GM12878 (cell line): ENCODE measurements at regions not wholly inside any gene's neighbourhood (a gene's known extent, or its start where the extent isn't known, plus 50 kb on each side); places are given as distances from the start of the nearest gene placed in this dataset.

Experiments
- EP300 ChIP-seq, 2 experiments: fragments of 150-350 bp in 1 of 2; IDR thresholded peaks; 2 replicates each; pipeline ENCODE4 v1.6.1; 2011 to 2012; ENCODE audit warnings: low read depth in 2 of 2, low read length in 2 of 2, borderline replicate concordance in 1 of 2, improper control_type of control experiment in 1 of 2, inconsistent platforms in 1 of 2; ENCODE audit not compliant: control insufficient read depth in 1 of 2
- NBN ChIP-seq: fragments of 450-650 bp; IDR thresholded peaks from 2 replicates; pipeline ENCODE4 v1.6.1; 2016
- PML ChIP-seq: IDR thresholded peaks from 2 replicates; pipeline ENCODE4 v1.6.1; 2012; ENCODE audit warnings: low read length, inconsistent platforms
- POLR2A ChIP-seq: IDR thresholded peaks from 2 replicates; pipeline ENCODE4 v1.6.1; 2011; ENCODE audit warnings: low read depth, mild to moderate bottlenecking, low read length
- SMC3 ChIP-seq: IDR thresholded peaks from 2 replicates; pipeline ENCODE4 v1.6.1; 2011; ENCODE audit warnings: low read length, improper control_type of control experiment, borderline replicate concordance
- TAF1 ChIP-seq: IDR thresholded peaks from 2 replicates; pipeline ENCODE4 v1.6.1; 2011; ENCODE audit warnings: mild to moderate bottlenecking, low read depth, low read length, borderline replicate concordance
- TF ChIP-seq, protein P1 (sequence below), 3 experiments: IDR thresholded peaks in 2 of 3; conservative IDR thresholded peaks in 1 of 3; 2 replicates each; pipeline ENCODE4 v1.5.1; 2011; ENCODE audit warnings: low read depth in 3 of 3, low read length in 3 of 3, mild to moderate bottlenecking in 3 of 3, control low read depth in 2 of 3, moderate library complexity in 2 of 3, inconsistent platforms in 1 of 3, mixed read lengths in 1 of 3; ENCODE audit not compliant: control insufficient read depth in 2 of 3, insufficient read depth in 1 of 3; ENCODE audit errors: extremely low read depth in 1 of 3

DNA sequence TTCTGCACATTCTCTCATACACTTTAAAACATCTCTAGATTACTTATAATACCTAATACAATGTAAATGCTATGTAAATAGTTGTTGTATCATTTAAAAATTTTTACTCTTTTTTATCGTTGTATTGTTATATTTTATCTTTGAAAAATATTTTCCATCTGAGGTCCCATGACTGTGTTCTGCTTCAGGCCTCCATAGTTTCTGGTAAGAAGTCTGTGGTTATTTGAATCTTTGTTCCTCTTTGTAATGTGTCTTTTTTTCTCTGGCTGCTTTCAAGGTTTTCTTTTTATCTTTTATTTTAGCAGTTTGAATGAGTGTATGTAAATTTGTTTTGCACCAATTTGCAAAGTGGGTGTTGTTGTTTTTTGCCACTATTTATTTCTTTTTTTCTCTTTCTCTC is 263.1 kb downstream of the RPS24 start:
- TF ChIP-seq SMC3, result no peak
- TF ChIP-seq EP300 (IDR thresholded peaks at IDR 0.05; ENCODE audit: borderline replicate concordance in 1 of 2, control insufficient read depth in 1 of 2, low read depth in 2 of 2, low read length in 2 of 2), result no peak
- TF ChIP-seq, protein P1, sequence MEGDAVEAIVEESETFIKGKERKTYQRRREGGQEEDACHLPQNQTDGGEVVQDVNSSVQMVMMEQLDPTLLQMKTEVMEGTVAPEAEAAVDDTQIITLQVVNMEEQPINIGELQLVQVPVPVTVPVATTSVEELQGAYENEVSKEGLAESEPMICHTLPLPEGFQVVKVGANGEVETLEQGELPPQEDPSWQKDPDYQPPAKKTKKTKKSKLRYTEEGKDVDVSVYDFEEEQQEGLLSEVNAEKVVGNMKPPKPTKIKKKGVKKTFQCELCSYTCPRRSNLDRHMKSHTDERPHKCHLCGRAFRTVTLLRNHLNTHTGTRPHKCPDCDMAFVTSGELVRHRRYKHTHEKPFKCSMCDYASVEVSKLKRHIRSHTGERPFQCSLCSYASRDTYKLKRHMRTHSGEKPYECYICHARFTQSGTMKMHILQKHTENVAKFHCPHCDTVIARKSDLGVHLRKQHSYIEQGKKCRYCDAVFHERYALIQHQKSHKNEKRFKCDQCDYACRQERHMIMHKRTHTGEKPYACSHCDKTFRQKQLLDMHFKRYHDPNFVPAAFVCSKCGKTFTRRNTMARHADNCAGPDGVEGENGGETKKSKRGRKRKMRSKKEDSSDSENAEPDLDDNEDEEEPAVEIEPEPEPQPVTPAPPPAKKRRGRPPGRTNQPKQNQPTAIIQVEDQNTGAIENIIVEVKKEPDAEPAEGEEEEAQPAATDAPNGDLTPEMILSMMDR (IDR thresholded peaks at IDR 0.05 in 2 of 3, conservative IDR thresholded peaks at IDR 0.05 in 1 of 3; ENCODE audit: control insufficient read depth in 2 of 3, extremely low read depth in 1 of 3, insufficient read depth in 1 of 3, low read depth in 3 of 3, low read length in 3 of 3), result no peak
- TF ChIP-seq TAF1, result no peak
- no peak for TF ChIP-seq POLR2A
- TF ChIP-seq PML, result no peak
- TF ChIP-seq NBN, result no peak
